Erythroblast (primary cell): ENCODE measurements at regions not wholly inside any gene's neighbourhood (a gene's known extent, or its start where the extent isn't known, plus 50 kb on each side); places are given as distances from the start of the nearest gene placed in this dataset.

Experiments
- DNase-seq, 2 experiments: peaks; one replicate each; lab custom pipeline; 2025; lab: John Stamatoyannopoulos, UW
- GATA1 ChIP-seq: IDR thresholded peaks from 2 replicates; pipeline ENCODE4 v1.6.1; 2011; ENCODE audit warnings: low read depth, mild to moderate bottlenecking, control low read depth, low read length, moderate library complexity
- POLR2A ChIP-seq: IDR thresholded peaks from 2 replicates; pipeline ENCODE4 v1.6.1; 2011; ENCODE audit warnings: mild to moderate bottlenecking, low read length

GRCh38 chr20:20814685-20815084, 102.2 kb upstream of the RALGAPA2 start:
- DNase-seq: no peak
- TF ChIP-seq GATA1 (no peak), POLR2A (no peak)

GRCh38 chr20:20812136-20812535, 99.7 kb upstream of the RALGAPA2 start:
- no peak for DNase-seq
- TF ChIP-seq GATA1: no peak
- TF ChIP-seq POLR2A: no peak

- TF ChIP-seq GATA1 (no peak), POLR2A (no peak)
- DNase-seq: no peak
These were observed 95.6 kb upstream of the RALGAPA2 start for GRCh38 chr20:20808016-20808415.

- DNase-seq: no peak
- TF ChIP-seq GATA1 (no peak), POLR2A (no peak)
These were observed 94.0 kb upstream of the RALGAPA2 start for GRCh38 chr20:20806121-20807095.

GRCh38 chr20:20803011-20803410, 90.6 kb upstream of the RALGAPA2 start:
- no peak for DNase-seq
- TF ChIP-seq GATA1 (no peak), POLR2A (no peak)

- DNase-seq: no peak
- TF ChIP-seq GATA1 (no peak), POLR2A (no peak)
These were observed 89.9 kb upstream of the RALGAPA2 start for GRCh38 chr20:20802328-20802727.

GRCh38 chr20:20799716-20800312, 87.4 kb upstream of the RALGAPA2 start:
- no peak for DNase-seq
- TF ChIP-seq GATA1 (no peak), POLR2A (no peak)

- no peak for DNase-seq
- TF ChIP-seq POLR2A: no peak
- no peak for TF ChIP-seq GATA1
These were observed 85.3 kb upstream of the RALGAPA2 start for GRCh38 chr20:20797521-20798310.

- no peak for DNase-seq
- no peak for TF ChIP-seq POLR2A
- no peak for TF ChIP-seq GATA1
These were observed 84.5 kb upstream of the RALGAPA2 start for GRCh38 chr20:20796766-20797440.

GRCh38 chr20:20795721-20796120, 83.3 kb upstream of the RALGAPA2 start:
- TF ChIP-seq GATA1 (no peak), POLR2A (no peak)
- DNase-seq: no peak

GRCh38 chr20:20795119-20795518, 82.7 kb upstream of the RALGAPA2 start:
- DNase-seq: no peak
- TF ChIP-seq POLR2A (no peak), GATA1 (no peak)

GRCh38 chr20:20793591-20793990, 81.1 kb upstream of the RALGAPA2 start:
- no peak for DNase-seq
- TF ChIP-seq POLR2A: no peak
- TF ChIP-seq GATA1: no peak

GRCh38 chr20:20791664-20792568, 79.5 kb upstream of the RALGAPA2 start:
- no peak for TF ChIP-seq POLR2A
- TF ChIP-seq GATA1: no peak
- no peak for DNase-seq
